ENCODE measurements at regions not wholly inside any gene's neighbourhood (a gene's known extent, or its start where the extent isn't known, plus 50 kb on each side); places are given as distances from the start of the nearest gene placed in this dataset.

DNA sequence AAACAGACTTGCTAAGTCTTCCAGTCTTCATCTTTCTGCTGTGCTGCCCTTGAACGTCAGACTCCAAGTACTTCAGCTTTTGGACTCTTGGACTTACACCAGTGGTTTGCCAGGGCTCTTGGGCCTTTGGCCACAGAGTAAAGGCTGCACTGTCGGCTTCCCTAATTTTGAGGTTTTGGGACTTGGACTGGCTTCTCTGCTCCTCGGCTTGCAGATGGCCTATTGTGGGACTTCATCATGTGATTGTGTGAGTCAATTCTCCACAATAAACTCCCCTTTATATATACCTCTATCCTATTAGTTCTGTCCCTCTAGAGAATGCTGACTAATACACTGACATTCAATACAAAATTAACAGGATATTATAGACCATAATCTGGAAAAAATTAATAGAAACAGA is 628.1 kb downstream of the PLPP3 start:
- no peak for DNase-seq

DNA sequence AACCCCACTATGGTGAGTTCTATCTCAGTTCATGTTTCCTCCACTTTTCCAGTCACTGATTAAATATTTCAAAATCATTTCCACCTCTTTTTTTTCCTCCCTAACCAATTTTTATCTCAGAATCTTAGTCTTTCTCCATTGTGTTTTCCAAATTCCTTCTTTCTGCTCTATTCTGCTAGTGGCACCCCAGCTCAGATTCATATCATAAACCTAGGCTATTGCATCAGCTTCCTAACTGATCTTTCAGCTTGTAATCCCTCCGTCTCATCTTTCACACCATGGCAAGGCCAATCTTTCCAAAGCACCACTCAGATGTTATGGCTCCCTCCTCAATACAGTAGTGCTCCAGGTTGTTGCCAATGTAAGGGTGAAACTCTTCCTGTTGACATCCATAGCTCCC is 631.9 kb downstream of the PLPP3 start:
- no peak for DNase-seq

DNA sequence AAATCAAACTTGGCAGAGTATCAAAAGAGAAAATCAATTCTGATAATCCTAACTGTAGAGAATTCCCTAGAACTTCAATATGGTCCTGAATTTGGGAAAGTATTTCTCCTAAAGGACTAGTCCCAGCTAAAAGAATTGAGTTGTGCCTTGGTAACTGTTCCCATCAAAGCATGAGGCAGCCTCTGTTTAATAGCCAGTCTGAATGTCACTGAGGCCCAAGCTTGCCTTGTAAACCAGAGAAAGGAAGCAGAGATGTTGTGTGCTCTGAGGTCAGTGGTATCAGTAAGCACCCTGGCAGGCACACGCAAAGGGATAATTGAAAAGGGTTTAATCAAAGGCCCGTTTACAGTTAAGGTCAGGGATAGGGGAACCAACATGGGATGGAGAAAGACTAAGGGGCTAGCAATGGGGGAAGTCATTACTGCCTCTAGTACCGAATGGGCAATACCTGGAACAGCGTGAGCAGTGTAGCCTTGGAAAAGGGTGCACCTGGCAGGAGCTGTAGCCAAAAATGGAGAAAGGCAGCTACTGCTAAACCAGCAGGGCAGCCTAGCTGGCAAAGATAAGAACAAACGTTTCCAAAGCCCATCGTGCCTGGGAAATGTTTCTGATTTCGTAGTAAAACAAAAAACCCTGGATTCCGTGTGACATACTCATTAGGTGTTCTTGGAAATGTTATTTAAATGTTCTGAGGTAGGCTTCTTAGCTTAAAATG is 635.5 kb downstream of the PLPP3 start:
- no peak for DNase-seq

DNA sequence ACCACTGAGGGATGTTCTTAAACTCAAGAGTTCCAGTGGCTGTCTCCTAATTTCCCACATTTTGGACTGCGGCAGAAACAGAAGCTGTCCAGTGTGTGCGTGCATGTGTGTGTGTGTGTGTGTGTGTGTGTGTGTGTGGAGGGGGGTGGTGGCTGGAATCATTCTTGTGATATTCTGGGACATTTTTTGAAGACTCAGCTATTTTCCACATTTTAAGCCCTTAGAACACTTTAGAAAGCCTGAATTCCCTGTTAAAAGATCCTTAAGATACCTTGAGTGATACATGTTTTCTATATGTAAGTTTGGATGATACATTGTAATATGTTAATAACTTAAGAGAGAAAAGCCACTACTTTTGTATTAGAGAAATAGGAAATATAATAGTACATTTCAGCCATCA is 636.4 kb downstream of the PLPP3 start:
- DNase-seq: no peak

DNA sequence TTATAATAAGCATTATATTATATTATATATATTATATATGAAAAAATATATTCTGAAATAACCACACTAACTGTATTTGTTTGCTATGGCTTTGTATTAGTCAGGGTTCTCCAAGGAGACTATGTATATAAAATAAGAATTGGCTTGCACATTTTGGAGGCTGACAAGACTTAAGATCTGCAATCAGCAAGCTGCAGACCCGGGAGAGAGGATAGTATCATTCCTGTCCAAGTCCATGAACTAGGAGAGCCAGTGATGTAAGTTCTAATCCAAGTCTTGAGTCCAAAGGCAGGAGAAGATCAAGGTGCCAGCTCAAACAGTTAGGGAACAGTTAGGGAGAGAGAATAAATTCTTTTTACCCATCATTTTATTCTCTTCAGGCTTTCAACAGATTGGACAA is 639.5 kb downstream of the PLPP3 start:
- DNase-seq: no peak

DNA sequence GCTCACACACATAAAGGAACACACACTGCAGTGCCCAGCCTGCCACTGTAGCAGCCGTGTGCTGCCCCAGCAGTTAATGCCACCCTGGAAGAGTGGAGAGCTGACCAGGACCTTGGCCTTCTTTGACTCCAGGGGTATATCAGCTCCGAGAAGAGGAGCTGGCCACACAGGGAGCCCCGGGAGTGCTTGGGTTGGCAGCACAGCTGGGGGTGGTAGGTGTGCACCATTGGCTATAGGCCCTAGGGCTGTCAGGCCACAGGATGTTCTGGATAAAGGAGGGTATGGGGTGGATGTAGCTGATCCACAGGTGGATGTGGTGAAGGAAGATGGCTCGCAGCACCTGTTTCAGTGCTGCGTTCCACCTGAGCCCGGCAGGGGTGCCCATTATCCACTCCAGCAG is 640.5 kb downstream of the PLPP3 start:
- no peak for DNase-seq

DNA sequence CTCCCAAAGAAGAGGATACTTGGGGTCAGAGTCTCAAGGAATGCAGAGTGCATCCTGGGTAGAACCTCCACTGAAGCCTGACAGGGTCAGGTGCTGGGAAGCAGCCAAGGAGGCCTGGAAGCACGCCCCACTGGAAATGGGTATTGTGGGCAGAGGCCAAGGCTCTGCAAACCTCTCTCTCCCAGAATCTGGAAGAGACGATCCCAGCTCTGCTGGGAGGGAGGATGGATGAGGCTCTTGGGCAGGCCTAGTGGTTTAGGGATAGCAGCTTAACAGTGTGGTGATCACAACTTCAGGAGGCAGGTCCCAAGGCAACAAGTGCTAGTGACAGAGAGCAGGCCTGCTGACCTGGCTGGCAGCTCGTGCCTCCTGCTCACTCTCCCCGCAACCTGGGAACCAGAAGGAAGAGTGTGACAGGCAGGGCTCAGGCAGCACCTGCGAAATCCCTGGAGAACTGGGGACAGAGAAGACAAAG is 641.0 kb downstream of the PLPP3 start:
- no peak for DNase-seq

DNA sequence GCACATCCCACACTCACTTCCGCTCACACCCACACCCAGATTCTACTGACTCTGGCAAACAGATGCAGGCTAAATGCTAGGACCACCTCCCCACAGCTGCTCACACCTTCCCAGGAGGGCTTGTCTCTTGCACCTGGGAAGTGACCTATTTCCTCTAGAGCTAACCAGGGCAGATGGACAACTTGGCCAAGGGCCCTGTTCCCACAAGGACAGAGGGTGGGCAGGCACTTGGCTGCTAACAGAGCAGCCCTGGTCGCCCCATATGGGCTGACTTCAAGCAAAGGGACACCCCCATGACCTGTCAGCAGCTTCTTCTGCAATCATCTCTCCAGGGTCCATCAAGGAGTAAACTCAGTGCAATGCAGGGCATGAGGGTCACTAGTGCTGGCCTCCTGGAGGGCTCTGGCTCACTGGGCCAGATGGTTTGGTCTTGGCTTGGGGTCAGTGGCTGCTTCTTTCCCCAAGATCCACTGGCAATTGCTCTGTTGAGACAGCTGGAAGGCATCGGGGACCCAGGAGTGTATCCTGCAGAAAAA is 641.5 kb downstream of the PLPP3 start:
- no peak for DNase-seq

DNA sequence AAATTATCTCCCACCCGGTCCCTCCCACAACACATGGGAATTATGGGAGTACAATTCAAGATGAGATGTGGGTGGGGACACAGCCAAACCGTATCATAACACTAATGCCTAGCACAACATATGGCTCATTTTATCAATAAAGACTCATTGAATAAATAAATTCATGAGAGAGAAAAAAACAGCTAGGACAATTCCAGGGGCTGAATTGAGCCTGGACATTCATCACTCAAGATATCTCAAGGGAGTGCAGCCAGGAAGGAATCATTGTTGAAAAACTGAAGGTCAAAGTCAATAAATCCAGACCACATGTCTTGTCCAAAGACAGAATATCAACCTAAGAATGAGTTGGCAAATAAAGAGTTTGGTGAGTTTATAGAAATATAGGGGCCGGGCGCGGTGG is 644.1 kb downstream of the PLPP3 start:
- DNase-seq: no peak

DNA sequence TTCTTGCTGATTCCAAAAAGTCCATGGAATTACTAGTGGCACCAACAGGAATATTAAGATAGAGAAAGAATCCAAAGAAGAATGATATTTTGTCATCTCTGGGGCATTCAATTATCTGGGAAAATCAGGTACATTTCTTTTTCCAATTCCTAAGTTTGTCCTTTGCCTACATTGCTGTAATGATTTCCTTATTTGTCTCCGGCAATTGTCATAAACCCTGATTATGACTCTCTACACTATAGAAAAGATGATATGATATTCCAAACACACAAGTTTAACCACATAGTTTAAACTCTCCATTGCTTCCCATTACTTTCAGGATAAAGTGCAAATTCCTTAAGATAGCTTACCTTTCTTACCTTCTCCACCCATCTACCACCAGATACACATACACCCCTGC is 647.0 kb downstream of the PLPP3 start:
- DNase-seq: no peak

DNA sequence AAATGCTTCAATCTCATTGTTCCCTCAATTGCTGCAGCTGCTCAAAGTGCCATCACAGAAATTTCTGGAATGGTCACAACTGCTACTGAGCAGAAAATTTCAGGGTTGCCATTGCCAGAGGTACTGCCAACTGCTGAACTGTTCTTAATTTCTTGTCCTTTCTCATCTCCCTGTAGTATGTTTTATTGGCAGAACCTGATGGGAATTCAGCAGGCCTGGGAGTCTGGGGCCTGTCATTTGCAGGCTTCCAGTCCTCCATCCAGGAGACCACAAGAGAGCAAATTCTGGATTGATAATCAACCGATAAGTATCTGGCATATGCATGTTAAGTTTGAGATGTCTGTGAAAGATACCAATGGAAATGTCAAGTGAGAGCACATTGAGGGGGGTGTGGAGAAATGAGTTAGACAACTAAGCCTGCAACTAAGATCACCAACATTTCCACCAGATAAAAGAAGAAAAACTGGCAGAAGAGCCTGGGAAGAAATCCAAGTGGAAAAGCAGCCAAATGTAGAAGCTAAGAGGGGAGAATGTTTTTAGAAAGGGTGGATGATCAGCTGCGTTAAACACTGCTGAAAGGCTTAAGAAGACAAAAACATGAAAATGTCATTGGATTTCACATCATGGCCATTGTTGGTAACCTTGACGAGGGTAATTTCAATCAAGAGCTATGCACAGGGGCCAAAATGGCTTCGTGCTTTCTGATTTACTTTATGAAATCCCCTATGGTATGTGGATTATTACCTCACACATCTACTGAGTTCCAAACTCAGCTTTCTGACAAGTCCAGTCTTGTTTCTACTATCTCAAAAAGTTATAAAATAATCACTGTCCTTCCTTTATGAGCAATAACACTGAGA is 648.1 kb downstream of the PLPP3 start:
- no peak for DNase-seq

DNA sequence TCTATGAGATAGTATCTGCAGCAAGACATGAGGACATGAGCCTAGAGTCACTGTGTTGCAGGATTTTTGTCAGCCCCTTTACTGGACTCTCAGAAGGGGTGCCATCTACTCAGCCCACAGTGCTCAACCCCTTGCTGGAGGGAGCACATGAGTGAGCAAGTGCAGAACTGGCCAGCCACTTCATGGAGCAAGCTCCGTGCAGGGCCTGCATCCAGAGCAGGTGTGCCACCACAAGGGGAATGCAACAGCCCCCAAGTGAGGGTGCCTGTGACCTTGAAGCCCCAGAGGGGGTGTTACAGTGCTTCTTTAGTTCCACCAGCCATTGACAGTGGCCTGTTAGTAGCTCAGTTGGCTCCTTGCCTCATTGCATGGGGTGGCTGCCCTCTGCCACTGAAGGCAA is 649.7 kb downstream of the PLPP3 start:
- no peak for DNase-seq

DNA sequence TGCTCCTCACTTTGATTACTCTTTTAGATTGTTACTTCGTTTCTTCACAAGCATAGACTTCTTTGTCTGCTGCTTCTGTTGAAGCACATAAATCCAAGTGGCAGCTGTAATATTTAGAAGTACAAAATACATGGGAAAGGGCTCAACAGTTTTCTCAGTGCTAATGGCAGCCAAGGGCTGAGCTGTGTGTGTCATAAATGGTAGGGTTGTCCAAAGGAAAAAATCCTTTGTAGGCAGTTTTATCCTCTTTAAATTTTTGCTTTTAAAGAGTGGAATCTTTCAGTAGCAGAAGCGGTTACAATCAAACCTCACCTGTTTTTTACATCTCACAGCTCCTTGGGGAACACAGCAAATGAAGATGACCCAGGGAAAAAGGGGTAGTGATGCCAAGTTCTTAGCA is 650.8 kb downstream of the PLPP3 start:
- no peak for DNase-seq

DNA sequence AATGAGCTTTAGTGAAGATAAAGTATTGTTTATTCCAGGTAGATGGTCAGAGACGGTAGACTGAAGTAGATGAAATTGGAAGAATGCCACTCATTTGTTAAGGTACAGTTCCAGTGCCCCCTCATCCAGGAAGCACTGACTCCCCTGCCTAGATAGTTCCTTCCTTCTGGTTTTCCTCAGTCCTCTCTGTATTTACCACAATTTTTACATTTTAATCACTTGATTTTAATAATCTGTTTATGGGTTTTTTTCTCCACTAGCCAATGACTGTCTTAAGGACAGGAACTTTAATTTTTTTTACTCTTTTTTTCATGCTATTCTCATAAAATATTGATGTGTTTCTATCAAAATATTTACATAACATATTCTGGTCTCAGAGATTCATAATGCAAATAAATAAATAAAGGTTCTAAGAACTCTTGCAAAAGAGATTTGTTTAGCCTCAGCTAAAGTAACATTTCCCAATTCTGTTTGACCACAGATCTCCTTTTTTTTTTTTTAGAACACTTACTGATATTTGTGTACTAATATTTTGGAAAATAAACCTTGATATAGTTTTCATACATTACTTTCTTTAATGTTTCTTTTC is 651.6 kb downstream of the PLPP3 start:
- no peak for DNase-seq

DNA sequence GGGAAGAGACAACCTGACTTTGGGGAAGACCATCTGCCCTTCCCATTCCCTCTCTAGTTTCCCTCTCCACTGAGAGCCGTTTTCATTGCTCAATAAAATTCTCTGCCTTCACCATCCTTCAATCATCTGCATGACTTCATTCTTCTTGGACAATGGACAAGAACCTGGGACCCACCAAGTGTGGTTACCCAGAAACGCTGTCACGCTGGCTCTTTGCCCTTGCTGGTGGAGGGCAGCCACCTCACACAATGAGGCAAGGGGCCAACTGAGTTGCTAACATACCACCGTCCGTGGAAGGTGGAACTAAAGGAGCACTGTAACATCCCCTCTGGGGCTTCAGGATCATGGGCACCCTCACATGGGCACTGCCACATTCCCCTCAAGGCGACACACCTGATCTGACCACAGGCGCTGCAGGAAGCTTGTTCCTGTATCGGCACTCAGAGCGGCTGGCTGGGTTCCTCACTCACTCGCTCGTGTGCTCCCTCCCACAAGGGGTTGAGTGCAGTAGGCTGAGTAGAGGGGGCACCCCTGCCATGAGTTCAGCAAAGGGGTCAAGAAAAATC is 652.4 kb downstream of the PLPP3 start:
- DNase-seq: no peak

DNA sequence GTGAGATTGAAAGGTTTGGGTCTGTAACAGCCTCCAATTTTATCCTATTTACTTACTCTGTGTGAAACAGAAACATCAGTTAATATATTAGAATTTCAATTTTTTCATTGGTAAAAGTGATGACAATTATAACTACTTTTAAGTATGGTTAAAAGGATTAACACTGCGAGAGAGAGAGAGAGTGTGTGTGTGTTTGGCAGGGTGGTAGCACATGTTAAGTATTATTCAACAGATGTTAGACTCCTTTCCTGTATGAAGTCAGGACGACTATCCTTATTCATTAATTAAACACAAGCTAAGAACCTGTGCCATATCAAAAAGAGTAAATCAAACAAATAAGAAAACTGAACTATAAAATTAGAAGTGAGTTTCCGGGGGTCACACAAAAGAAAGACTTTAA is 662.5 kb downstream of the PLPP3 start:
- DNase-seq: no peak

DNA sequence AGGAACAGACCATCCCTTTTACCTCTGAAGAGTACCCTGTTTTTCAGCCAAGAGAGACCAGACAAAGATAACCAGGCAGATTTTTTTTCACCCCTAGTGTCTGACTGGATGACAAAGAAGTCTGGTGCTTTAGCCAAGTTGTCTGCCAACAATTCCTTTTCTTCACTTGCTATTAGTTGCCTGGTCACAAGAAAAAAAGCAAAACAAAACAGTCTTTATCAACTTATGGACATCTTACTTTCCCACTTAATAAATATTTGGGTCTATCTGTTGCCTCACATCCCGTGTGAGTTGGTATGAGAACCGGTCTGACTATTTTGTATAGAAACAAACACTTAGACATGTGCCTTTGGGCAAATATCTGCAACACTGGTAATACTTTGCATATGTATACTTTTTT is 662.9 kb downstream of the PLPP3 start:
- DNase-seq: no peak

DNA sequence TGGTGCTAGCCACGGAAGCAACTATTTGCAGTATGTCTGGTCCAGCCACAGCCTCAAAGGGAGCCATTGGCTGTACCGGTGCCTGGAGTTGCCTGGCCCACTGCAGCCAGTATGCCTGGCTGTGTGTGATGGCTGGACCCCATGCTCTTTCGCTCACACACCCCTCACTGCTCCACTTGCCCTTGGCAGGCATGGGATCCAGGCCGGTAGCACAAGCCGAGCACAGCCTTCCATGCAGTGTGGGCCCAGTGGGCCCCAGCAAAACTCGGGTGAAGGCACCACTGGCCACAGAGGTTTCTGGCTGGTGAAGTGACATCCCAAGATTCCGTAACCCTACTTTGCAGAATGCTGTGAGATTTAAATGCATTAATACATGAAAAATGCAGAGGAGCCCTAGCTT is 665.8 kb downstream of the PLPP3 start:
- no peak for DNase-seq

DNA sequence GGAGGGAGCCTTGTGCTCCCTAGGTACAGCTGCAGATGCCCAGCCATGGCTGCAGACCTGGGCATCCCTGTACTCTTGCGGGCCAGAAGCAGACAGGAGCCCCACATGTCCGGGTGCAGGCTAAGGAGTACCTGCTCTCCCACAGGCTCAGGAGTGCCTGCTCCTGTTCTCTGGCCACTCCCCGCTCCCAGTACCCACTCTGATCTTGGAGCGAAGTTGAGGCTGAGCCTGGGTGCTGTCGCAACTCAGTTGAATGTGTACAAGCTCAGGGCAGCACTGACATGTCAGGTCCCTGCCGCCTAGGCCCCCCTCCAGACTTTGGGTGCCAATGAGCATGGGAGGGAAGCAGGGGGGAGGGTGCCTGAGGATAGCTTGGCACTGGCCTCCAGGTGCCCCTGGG is 666.9 kb downstream of the PLPP3 start:
- DNase-seq: no peak

DNA sequence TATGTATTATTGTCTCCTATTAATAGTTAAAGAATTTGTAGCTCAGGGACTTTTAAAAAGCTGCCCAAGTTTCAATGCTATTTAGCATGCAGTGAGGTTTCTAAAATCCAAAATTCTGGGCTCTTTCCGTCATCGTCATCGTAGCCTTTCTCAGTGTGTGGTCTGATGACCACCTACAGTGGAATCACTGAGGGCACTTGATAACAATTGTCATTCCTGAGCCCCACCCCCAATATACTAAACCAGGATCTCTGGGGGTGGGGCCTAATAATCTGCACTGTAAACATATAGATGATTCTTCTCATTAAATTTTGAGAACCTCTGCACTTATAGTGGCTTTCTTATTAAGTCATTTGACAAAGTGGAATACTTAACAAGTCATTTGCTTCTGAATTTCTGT is 674.8 kb downstream of the PLPP3 start:
- DNase-seq: no peak

DNA sequence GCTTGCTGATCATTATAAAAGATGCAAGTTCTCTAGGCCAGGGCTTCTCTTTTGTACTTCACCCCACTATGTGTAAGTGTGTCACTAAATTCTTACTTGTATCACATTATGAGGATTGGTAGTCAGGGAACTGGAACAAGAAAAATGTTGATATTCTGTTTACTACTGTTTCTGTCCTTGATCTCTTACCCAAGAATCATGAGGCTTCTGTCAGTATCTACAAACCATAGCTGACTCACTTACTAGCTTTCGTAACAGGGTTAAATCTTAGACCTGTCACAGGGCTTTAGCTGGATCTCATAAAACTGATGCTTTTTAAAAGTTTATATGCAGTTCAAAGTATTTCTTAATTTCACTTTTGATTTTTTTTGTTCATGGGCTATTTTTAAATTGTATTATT is 681.2 kb downstream of the PLPP3 start:
- DNase-seq: no peak

DNA sequence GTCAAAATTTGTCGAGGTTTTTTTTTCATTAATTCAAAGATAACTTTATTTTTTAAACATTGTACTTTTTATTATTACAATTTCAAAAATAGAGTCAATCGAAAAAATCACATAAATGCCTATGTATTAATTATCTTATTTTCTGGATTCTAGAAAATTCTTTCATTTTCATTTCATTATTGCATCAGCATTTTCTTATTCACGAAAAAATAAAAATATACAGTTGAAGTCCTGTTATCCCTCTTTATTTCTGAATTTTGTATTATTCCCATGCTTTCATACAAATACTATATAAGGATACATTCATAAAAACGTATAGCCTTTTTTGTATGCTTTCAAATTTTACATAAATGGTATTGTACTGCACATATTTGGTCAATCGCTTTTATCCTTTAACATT is 681.0 kb upstream of the USP24 start:
- no peak for DNase-seq

DNA sequence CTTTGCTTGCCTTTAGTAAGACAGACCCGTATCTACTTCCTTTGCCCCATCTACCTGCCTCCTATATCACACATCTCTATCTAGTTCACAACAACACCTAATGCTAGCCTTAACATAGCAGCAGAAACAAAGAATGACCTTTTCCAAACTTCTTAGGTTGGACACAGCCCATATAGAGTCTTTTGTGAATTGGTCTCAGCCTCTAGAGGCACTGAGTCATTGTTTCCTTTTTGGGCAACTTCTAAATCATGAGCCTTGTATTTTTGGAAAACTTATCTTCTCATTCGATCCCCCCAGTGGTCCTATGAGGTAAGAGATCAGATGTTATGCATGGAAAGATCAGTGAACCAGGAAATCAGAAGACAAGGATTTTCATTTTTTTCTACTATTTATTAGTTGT is 679.4 kb upstream of the USP24 start:
- no peak for DNase-seq

DNA sequence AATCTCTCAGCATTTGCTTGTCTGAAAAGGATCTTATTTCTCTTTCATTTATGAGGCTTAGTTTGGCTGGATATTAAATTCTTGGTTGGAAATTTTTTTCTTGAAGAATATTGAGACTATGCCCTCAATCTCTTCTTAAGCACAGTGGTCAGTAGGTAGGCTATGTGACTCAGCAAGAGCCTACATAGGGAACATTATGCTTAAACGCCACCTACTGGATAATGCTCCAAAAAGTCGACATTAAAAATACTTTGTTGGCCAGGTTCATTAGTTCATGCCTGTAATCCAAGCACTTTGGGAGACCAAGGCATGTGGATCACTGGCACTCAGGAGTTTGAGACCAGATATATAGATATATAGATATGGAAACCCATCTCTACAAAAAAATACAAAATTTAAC is 678.0 kb upstream of the USP24 start:
- DNase-seq: no peak

Measured in NK-92 treated with Interleukin-12 subunit alpha and Interleukin-12 subunit beta, amount 100 ng/mL, for 24 hours (cell line).